ENCODE measurements at regions not wholly inside any gene's neighbourhood (a gene's known extent, or its start where the extent isn't known, plus 50 kb on each side); places are given as distances from the start of the nearest gene placed in this dataset.

GRCh38 chr9:29198861-29199260 lies 1625.6 kb upstream of the C9orf72 start:
- H2AFZ ChIP-seq (ENCODE audit: control insufficient read depth, low read length): no peak overlapping the region
- no peak for DNase-seq (ENCODE audit: low read depth, low spot score)
- no peak overlapping the region for H3K27ac ChIP-seq (ENCODE audit: control insufficient read depth, insufficient read depth, low read length)
- no peaks in the 10 kb centered on the region for H3K36me3 ChIP-seq (ENCODE audit: control insufficient read depth in 2 of 2, extremely low read depth in 1 of 2, insufficient read depth in 2 of 2, low read length in 2 of 2)
- no peaks in the 10 kb centered on the region for H3K79me2 ChIP-seq (ENCODE audit: control insufficient read depth, insufficient read depth, low read length)
- no peak for TF ChIP-seq CTCF (optimal IDR thresholded peaks at IDR 0.05 in 1 of 3, IDR thresholded peaks at IDR 0.05 in 1 of 3, conservative IDR thresholded peaks at IDR 0.05 in 1 of 3; ENCODE audit: extremely low read depth in 1 of 3, insufficient read depth in 2 of 3, low read length in 3 of 3)
- TF ChIP-seq EZH2 (IDR thresholded peaks at IDR 0.05; ENCODE audit: low read length): no peak
- no peak for FAIRE-seq
- no peak overlapping the region for H3K9ac ChIP-seq (ENCODE audit: control insufficient read depth, extremely low read depth, insufficient read depth, low read length)
- no peaks in the 10 kb centered on the region for H4K20me1 ChIP-seq (ENCODE audit: control insufficient read depth, extremely low read depth, insufficient read depth, low read length)
- no peaks in the 10 kb centered on the region for H3K4me1 ChIP-seq (ENCODE audit: control insufficient read depth, extremely low read depth, insufficient read depth, low read length)
- dilution Hi-C loops (cut with MboI; ENCODE audit: extremely low pct_ligation_motif_present, low sequenced_read_pairs): no loop called here
- H3K4me3 ChIP-seq (ENCODE audit: control insufficient read depth in 2 of 3, extremely low read depth in 1 of 3, insufficient read depth in 2 of 3, low read depth in 1 of 3, low read length in 3 of 3): no peak overlapping the region
- no peak overlapping the region for H3K4me2 ChIP-seq (ENCODE audit: control insufficient read depth, extremely low read depth, insufficient read depth, low read depth, low read length)
- no peaks in the 10 kb centered on the region for H3K9me3 ChIP-seq (ENCODE audit: control insufficient read depth, low read depth, low read length)
- H3K9me1 ChIP-seq (ENCODE audit: control insufficient read depth, extremely low read depth, insufficient read depth, low read length): no peaks in the 10 kb centered on the region
- H3K27me3 ChIP-seq (ENCODE audit: control insufficient read depth, extremely low read depth, insufficient read depth, low read length): no peaks in the 10 kb centered on the region

- Histone ChIP-seq H2AFZ (ENCODE audit: control insufficient read depth, low read length) (no peak overlapping the region), H3K9me1 (ENCODE audit: control insufficient read depth, extremely low read depth, insufficient read depth, low read length) (no peaks in the 10 kb centered on the region), H3K4me2 (ENCODE audit: control insufficient read depth, extremely low read depth, insufficient read depth, low read depth, low read length) (no peak overlapping the region), H3K4me1 (ENCODE audit: control insufficient read depth, extremely low read depth, insufficient read depth, low read length) (no peaks in the 10 kb centered on the region), H3K9ac (ENCODE audit: control insufficient read depth, extremely low read depth, insufficient read depth, low read length) (no peak overlapping the region), H3K4me3 (ENCODE audit: control insufficient read depth in 2 of 3, extremely low read depth in 1 of 3, insufficient read depth in 2 of 3, low read depth in 1 of 3, low read length in 3 of 3) (no peak overlapping the region), H4K20me1 (ENCODE audit: control insufficient read depth, extremely low read depth, insufficient read depth, low read length) (no peaks in the 10 kb centered on the region), H3K9me3 (ENCODE audit: control insufficient read depth, low read depth, low read length) (no peaks in the 10 kb centered on the region), H3K36me3 (ENCODE audit: control insufficient read depth in 2 of 2, extremely low read depth in 1 of 2, insufficient read depth in 2 of 2, low read length in 2 of 2) (no peaks in the 10 kb centered on the region), H3K27ac (ENCODE audit: control insufficient read depth, insufficient read depth, low read length) (no peak overlapping the region), H3K27me3 (ENCODE audit: control insufficient read depth, extremely low read depth, insufficient read depth, low read length) (no peaks in the 10 kb centered on the region), H3K79me2 (ENCODE audit: control insufficient read depth, insufficient read depth, low read length) (no peaks in the 10 kb centered on the region)
- DNase-seq (ENCODE audit: low read depth, low spot score) (no peak), FAIRE-seq (no peak)
- TF ChIP-seq EZH2 (IDR thresholded peaks at IDR 0.05; ENCODE audit: low read length) (no peak), CTCF (optimal IDR thresholded peaks at IDR 0.05 in 1 of 3, IDR thresholded peaks at IDR 0.05 in 1 of 3, conservative IDR thresholded peaks at IDR 0.05 in 1 of 3; ENCODE audit: extremely low read depth in 1 of 3, insufficient read depth in 2 of 3, low read length in 3 of 3) (no peak)
- dilution Hi-C loops (cut with MboI; ENCODE audit: extremely low pct_ligation_motif_present, low sequenced_read_pairs): no loop called here
These were observed 1626.7 kb upstream of the C9orf72 start for GRCh38 chr9:29199975-29200374.

Measured in keratinocyte (primary cell).